GM12878 (cell line): ENCODE measurements at regions not wholly inside any gene's neighbourhood (a gene's known extent, or its start where the extent isn't known, plus 50 kb on each side); places are given as distances from the start of the nearest gene placed in this dataset.

Experiments
- ATAC-seq: fragments of 200-7000 bp; cut with Tn5 transposase; 3 replicates; pipeline ENCODE4 v1.9.1; 2020; ENCODE audit warnings: mild to moderate bottlenecking, moderate library complexity
- BruUV-seq: library from RNA; stranded (reverse); fragments of 400-500 nt; replicated peaks from 2 replicates; lab custom pipeline; 2021; lab: Mats Ljungman, UMichigan
- CTCF ChIA-PET: fragments of 300-600 bp; sonication (Branson Sonifier 250); formaldehyde crosslinking; extraction: SDS; loops from one replicate; lab custom pipeline; 2021; ENCODE audit warnings: inconsistent platforms; lab: Yijun Ruan, JAX
- POLR2A ChIA-PET: fragments of 350-600 bp; formaldehyde crosslinking; extraction: SDS; loops from one replicate; lab custom pipeline; 2021; ENCODE audit warnings: inconsistent platforms; lab: Charles Lee
- RAD21 ChIA-PET: fragments of 300-600 bp; sonication (Branson Sonifier 250); formaldehyde crosslinking; loops from one replicate; lab custom pipeline; 2023; ENCODE audit warnings: antibody characterized with exemption; ENCODE audit not compliant: unreplicated experiment; lab: Charles Lee
- SMC1A ChIA-PET: fragments of 300-600 bp; sonication (Branson Sonifier 250); formaldehyde crosslinking; loops from one replicate; lab custom pipeline; 2023; ENCODE audit not compliant: unreplicated experiment, uncharacterized antibody; lab: Charles Lee
- DNase-seq: peaks from one replicate; pipeline ENCODE4 v3.0.0-alpha.2; 2011; ENCODE audit warnings: low read depth, low spot score
- FAIRE-seq: peaks from 3 replicates; lab custom pipeline; 2011; peaks lifted over from hg19 to GRCh38; lab: Jason Lieb, UNC
- H2AFZ ChIP-seq: 2 replicates; pipeline ENCODE4 v1.6.0; 2011; ENCODE audit warnings: low read depth, low read length, control low read depth; ENCODE audit not compliant: control insufficient read depth
- H3K27ac ChIP-seq: 2 replicates; pipeline ENCODE4 v1.5.1; 2011; ENCODE audit warnings: control low read depth; ENCODE audit not compliant: control insufficient read depth, insufficient read depth
- H3K27me3 ChIP-seq, 2 experiments: replicated peaks in 1 of 2; 2 replicates each; pipeline versions ENCODE4 v1.6.0 to v1.6.1; 2011; ENCODE audit warnings: low read length in 1 of 2; ENCODE audit not compliant: control insufficient read depth in 2 of 2, insufficient read depth in 2 of 2
- H3K36me3 ChIP-seq, 2 experiments: 2 replicates each; pipeline ENCODE4 v1.5.1; 2011; ENCODE audit warnings: low read length in 1 of 2; ENCODE audit not compliant: control insufficient read depth in 2 of 2, insufficient read depth in 2 of 2
- H3K4me1 ChIP-seq: 2 replicates; pipeline ENCODE4 v1.6.1; 2011; ENCODE audit warnings: mild to moderate bottlenecking, low read length, moderate library complexity, mixed read lengths; ENCODE audit not compliant: control insufficient read depth, insufficient read depth
- H3K4me2 ChIP-seq: 2 replicates; pipeline ENCODE4 v1.6.0; 2011; ENCODE audit warnings: control low read depth; ENCODE audit not compliant: control insufficient read depth, insufficient read depth
- H3K4me3 ChIP-seq: fragments of 200-600 bp; sonication (generic); 2 replicates; pipeline ENCODE4 v1.5.1; 2016
- H3K79me2 ChIP-seq: 2 replicates; pipeline ENCODE4 v1.6.0; 2011; ENCODE audit warnings: low read length; ENCODE audit not compliant: control insufficient read depth, insufficient read depth
- H3K9ac ChIP-seq: 2 replicates; pipeline ENCODE4 v1.8.0; 2011; ENCODE audit warnings: low read length, control low read depth, mixed read lengths; ENCODE audit not compliant: control insufficient read depth, insufficient read depth
- H3K9me3 ChIP-seq: replicated peaks from 3 replicates; pipeline ENCODE4 v1.5.1; 2011; ENCODE audit warnings: mild to moderate bottlenecking, low read length; ENCODE audit not compliant: control insufficient read depth, insufficient read depth
- H4K20me1 ChIP-seq: 2 replicates; pipeline ENCODE4 v1.6.0; 2011; ENCODE audit not compliant: control insufficient read depth, insufficient read depth
- CREB1 ChIP-seq: IDR thresholded peaks from 2 replicates; pipeline ENCODE4 v1.6.1; 2012; ENCODE audit warnings: low read depth, mild to moderate bottlenecking, inconsistent platforms
- E2F4 ChIP-seq: IDR thresholded peaks from 2 replicates; pipeline ENCODE4 v1.6.1; 2012; ENCODE audit warnings: low read depth, low read length, improper control_type of control experiment
- EED ChIP-seq: sonication (generic); IDR thresholded peaks from 2 replicates; pipeline ENCODE4 v1.6.1; 2016; ENCODE audit warnings: antibody characterized with exemption, low read depth
- ELK1 ChIP-seq: IDR thresholded peaks from 2 replicates; pipeline ENCODE4 v1.6.1; 2012; ENCODE audit warnings: low read depth, low read length, improper control_type of control experiment
- GATAD2B ChIP-seq: fragments of 450-650 bp; conservative IDR thresholded peaks from 2 replicates; pipeline ENCODE4 v1.6.1; 2017; ENCODE audit warnings: low read depth, mild to moderate bottlenecking, moderate library complexity
- POU2F2 ChIP-seq: IDR thresholded peaks from 3 replicates; pipeline ENCODE4 v1.6.1; 2011; ENCODE audit warnings: low read depth, mild to moderate bottlenecking, low read length, borderline replicate concordance
- TAF1 ChIP-seq: IDR thresholded peaks from 2 replicates; pipeline ENCODE4 v1.6.1; 2011; ENCODE audit warnings: mild to moderate bottlenecking, low read depth, low read length, borderline replicate concordance
- TBL1XR1 ChIP-seq: IDR thresholded peaks from 2 replicates; pipeline ENCODE4 v1.6.1; 2012; ENCODE audit warnings: low read depth, low read length, improper control_type of control experiment
- TCF12 ChIP-seq: IDR thresholded peaks from 2 replicates; pipeline ENCODE4 v1.6.1; 2011; ENCODE audit warnings: low read depth, mild to moderate bottlenecking, low read length
- WGBS: methylation state at CpG from one replicate; pipeline ENCODE4 v1.1.6; 2016; ENCODE audit warnings: low lambda C conversion rate; ENCODE audit not compliant: insufficient replicate concordance, insufficient coverage; ENCODE audit errors: missing lambda C conversion rate; 5-methylcytosine and 5-hydroxymethylcytosine counted together
- in situ Hi-C: fragments of 300-500 bp; cut with MboI; formaldehyde crosslinking; loops from 9 replicates; pipeline ENCODE4 v1.14.3; 2018; ENCODE audit warnings: mixed read lengths
- intact Hi-C: fragments of 100-400 bp; cut with micrococcal nuclease; formaldehyde crosslinking; loops from one replicate; pipeline ENCODE4 v1.14.2; 2022; ENCODE audit not compliant: unreplicated experiment
- TF ChIP-seq, protein P1 (sequence below): fragments of 450-650 bp; IDR thresholded peaks from 2 replicates; pipeline ENCODE4 v1.6.1; 2017; ENCODE audit warnings: mild to moderate bottlenecking
- TF ChIP-seq, protein P2 (sequence below): fragments of 150-350 bp; IDR thresholded peaks from 2 replicates; pipeline ENCODE4 v1.6.1; 2014; ENCODE audit warnings: mild to moderate bottlenecking, low read depth, low read length

DNA sequence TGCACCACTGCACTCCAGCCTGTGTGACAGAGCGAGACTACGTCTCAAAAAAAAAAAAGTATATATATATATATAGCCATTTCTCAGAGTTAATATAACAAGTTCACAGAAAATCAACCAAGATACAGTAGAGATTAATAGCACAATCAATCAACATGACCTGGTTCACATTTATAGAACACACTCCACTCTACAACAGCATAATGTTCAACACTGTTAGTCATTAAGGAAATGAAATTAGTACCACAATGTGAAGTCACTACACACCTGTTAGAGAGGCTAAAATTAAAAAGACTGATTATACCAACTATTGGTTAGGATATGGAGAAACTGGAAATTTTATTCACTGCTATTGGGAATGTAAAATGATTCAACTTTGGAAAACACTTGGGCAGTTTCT lies 387.7 kb downstream of the QKI start:
- Histone ChIP-seq H3K4me2 (no peak overlapping the region), H3K79me2 (no peaks in the 10 kb centered on the region), H3K36me3 (no peaks in the 10 kb centered on the region), H3K4me3 (no peak overlapping the region), H3K4me1 (no peaks in the 10 kb centered on the region), H4K20me1 (no peaks in the 10 kb centered on the region), H3K9ac (no peak overlapping the region), H3K9me3 (no peaks in the 10 kb centered on the region), H2AFZ (no peak overlapping the region), H3K27ac (no peak overlapping the region), H3K27me3 (no peaks in the 10 kb centered on the region)
- POLR2A ChIA-PET = no interaction called here
- no peak for DNase-seq
- CTCF ChIA-PET = no interaction called here
- intact Hi-C loops = no loop called here
- no peak for ATAC-seq
- SMC1A ChIA-PET = no interaction called here
- RAD21 ChIA-PET = no interaction called here
- BruUV-seq = no TSS peak
- 0% methylated on average over 1 of the region's 2 CpGs for WGBS
- FAIRE-seq = no peak
- TF ChIP-seq TBL1XR1 = no peak
- TF ChIP-seq GATAD2B = no peak
- TF ChIP-seq CREB1 = no peak
- TF ChIP-seq EED = no peak
- in situ Hi-C loops = no loop called here

DNA sequence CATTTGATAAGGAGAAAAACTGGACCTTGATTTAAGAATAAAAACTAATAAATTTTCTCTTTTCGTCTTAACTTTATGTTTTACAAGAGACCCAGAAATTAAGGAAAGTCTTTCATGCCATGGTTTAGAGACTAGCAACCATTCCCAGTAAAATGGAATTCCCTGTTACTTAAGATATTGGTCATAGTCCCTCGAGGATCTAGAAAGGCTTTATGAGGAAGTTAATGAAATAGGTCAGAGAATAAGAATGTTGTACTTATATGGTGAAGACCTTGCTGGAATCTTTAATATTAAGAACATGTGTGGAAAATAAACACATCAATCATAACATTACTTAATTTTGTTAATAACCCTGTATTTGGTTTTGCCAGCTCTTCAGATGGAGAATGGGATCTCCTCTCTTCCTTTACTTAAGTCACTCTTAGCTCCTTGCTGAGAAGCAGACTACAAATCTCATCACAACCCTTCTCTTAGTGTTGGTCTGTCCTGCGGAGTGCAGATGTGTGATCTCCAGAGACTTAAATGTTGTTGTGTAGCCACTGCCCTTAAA lies 382.9 kb downstream of the QKI start:
- ChIA-PET POLR2A (interaction anchor here (0.6 kb wide), 1 partner anchor 181 kb away, joined by 3 read pairs; no protein-coding TSS in a partner anchor), RAD21 (no interaction called here), SMC1A (no interaction called here), CTCF (no interaction called here)
- ATAC-seq (no peak), FAIRE-seq (no peak), DNase-seq (no peak)
- no peaks in the 10 kb centered on the region; the same call in 1 of the 2 replicates for H3K4me1 ChIP-seq
- intact Hi-C loops (no loop called here), in situ Hi-C loops (no loop called here)
- no peak overlapping the region for H3K4me2 ChIP-seq
- WGBS = 63% methylated on average over 3 of the region's 3 CpGs
- H3K27me3 ChIP-seq = no peaks in the 10 kb centered on the region
- no peaks in the 10 kb centered on the region; the same call in 2 of the 3 replicates for H3K9me3 ChIP-seq
- no peaks in the 10 kb centered on the region for H4K20me1 ChIP-seq
- no peaks in the 10 kb centered on the region for H3K79me2 ChIP-seq
- H3K4me3 ChIP-seq = no peak overlapping the region
- H2AFZ ChIP-seq = no peak overlapping the region
- no TSS peak for BruUV-seq
- H3K9ac ChIP-seq = no peak overlapping the region
- no peak overlapping the region for H3K27ac ChIP-seq
- TF ChIP-seq ELK1 = no peak
- TF ChIP-seq E2F4 = no peak
- TF ChIP-seq, protein P1, sequence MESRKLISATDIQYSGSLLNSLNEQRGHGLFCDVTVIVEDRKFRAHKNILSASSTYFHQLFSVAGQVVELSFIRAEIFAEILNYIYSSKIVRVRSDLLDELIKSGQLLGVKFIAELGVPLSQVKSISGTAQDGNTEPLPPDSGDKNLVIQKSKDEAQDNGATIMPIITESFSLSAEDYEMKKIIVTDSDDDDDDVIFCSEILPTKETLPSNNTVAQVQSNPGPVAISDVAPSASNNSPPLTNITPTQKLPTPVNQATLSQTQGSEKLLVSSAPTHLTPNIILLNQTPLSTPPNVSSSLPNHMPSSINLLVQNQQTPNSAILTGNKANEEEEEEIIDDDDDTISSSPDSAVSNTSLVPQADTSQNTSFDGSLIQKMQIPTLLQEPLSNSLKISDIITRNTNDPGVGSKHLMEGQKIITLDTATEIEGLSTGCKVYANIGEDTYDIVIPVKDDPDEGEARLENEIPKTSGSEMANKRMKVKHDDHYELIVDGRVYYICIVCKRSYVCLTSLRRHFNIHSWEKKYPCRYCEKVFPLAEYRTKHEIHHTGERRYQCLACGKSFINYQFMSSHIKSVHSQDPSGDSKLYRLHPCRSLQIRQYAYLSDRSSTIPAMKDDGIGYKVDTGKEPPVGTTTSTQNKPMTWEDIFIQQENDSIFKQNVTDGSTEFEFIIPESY = no peak
- no peak for TF ChIP-seq POU2F2
- TF ChIP-seq, protein P2, sequence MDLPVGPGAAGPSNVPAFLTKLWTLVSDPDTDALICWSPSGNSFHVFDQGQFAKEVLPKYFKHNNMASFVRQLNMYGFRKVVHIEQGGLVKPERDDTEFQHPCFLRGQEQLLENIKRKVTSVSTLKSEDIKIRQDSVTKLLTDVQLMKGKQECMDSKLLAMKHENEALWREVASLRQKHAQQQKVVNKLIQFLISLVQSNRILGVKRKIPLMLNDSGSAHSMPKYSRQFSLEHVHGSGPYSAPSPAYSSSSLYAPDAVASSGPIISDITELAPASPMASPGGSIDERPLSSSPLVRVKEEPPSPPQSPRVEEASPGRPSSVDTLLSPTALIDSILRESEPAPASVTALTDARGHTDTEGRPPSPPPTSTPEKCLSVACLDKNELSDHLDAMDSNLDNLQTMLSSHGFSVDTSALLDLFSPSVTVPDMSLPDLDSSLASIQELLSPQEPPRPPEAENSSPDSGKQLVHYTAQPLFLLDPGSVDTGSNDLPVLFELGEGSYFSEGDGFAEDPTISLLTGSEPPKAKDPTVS = no peak
- TF ChIP-seq TCF12 = no peak
- no peak for TF ChIP-seq TAF1
- H3K36me3 ChIP-seq = no peaks in the 10 kb centered on the region
